WTC11 (cell line): ENCODE measurements at regions not wholly inside any gene's neighbourhood (a gene's known extent, or its start where the extent isn't known, plus 50 kb on each side); places are given as distances from the start of the nearest gene placed in this dataset.

ENCODE experiments used
- ATAC-seq: fragments of 200-7000 bp; cut with Tn5 transposase; 2 replicates; pipeline ENCODE4 v1.10.0; 2021; ENCODE audit warnings: mild to moderate bottlenecking, moderate library complexity
- CTCF ChIA-PET: fragments of 300-600 bp; sonication (Branson Sonifier 250); formaldehyde crosslinking; loops from one replicate; lab custom pipeline; 2021; ENCODE audit warnings: antibody characterized with exemption; lab: Charles Lee
- POLR2A ChIA-PET: fragments of 350-600 bp; sonication (Branson Sonifier 250); formaldehyde crosslinking; loops from one replicate; lab custom pipeline; 2021; ENCODE audit warnings: antibody characterized with exemption; lab: Charles Lee
- DNase-seq: peaks from one replicate; pipeline ENCODE4 v3.0.0; 2021; ENCODE audit warnings: low spot score
- H3K27ac Mint-ChIP-seq: 2 replicates; pipeline ENCODE4 v1.8.0; 2021; ENCODE audit warnings: mixed read lengths
- H3K27me3 Mint-ChIP-seq: 2 replicates; pipeline ENCODE4 v1.8.0; 2021; ENCODE audit warnings: low read depth, mild to moderate bottlenecking, moderate library complexity, mixed read lengths
- H3K36me3 Mint-ChIP-seq: 2 replicates; pipeline ENCODE4 v1.8.0; 2021; ENCODE audit warnings: mixed read lengths
- H3K4me1 Mint-ChIP-seq: 2 replicates; pipeline ENCODE4 v1.8.0; 2022; ENCODE audit warnings: mixed read lengths
- H3K4me3 Mint-ChIP-seq: 2 replicates; pipeline ENCODE4 v1.8.0; 2021; ENCODE audit warnings: mild to moderate bottlenecking, moderate library complexity, mixed read lengths
- H3K9me3 Mint-ChIP-seq: 2 replicates; pipeline ENCODE4 v1.8.0; 2021; ENCODE audit warnings: mixed read lengths
- ATF1 ChIP-seq: sonication (generic); formaldehyde crosslinking; IDR thresholded peaks from 2 replicates; pipeline ENCODE4 v1.8.1; 2023; ENCODE audit warnings: mild to moderate bottlenecking, moderate library complexity, missing genetic modification reagents
- ATF3 ChIP-seq: sonication (generic); formaldehyde crosslinking; conservative IDR thresholded peaks from 2 replicates; pipeline ENCODE4 v1.8.1; 2022; ENCODE audit warnings: mild to moderate bottlenecking, missing genetic modification reagents
- CDX4 ChIP-seq: fragments of 250-450 bp; sonication (Bioruptor Pico); IDR thresholded peaks from 2 replicates; pipeline ENCODE4 v1.9.0; 2021; ENCODE audit warnings: moderate library complexity, mild to moderate bottlenecking, inconsistent platforms, borderline replicate concordance
- CREM ChIP-seq: sonication (generic); formaldehyde crosslinking; IDR thresholded peaks from 2 replicates; pipeline ENCODE4 v1.8.1; 2022; ENCODE audit warnings: mild to moderate bottlenecking, missing genetic modification reagents, moderate library complexity
- ERG ChIP-seq: fragments of 250-450 bp; sonication (Bioruptor Pico); IDR thresholded peaks from 2 replicates; pipeline ENCODE4 v1.8.0; 2021; ENCODE audit warnings: mild to moderate bottlenecking
- ETV6 ChIP-seq: sonication (generic); formaldehyde crosslinking; IDR thresholded peaks from 2 replicates; pipeline ENCODE4 v1.8.1; 2022; ENCODE audit warnings: mild to moderate bottlenecking, missing genetic modification reagents
- FOXJ3 ChIP-seq: sonication (generic); formaldehyde crosslinking; IDR thresholded peaks from 2 replicates; pipeline ENCODE4 v1.9.0; 2021; ENCODE audit warnings: missing genetic modification reagents, mild to moderate bottlenecking, borderline replicate concordance
- FOXP4 ChIP-seq: sonication (generic); formaldehyde crosslinking; IDR thresholded peaks from 2 replicates; pipeline ENCODE4 v1.8.0; 2022; ENCODE audit warnings: mild to moderate bottlenecking, missing genetic modification reagents
- GTF2I ChIP-seq: fragments of 250-450 bp; sonication (Bioruptor Pico); conservative IDR thresholded peaks from 2 replicates; pipeline ENCODE4 v1.4.0; 2021; ENCODE audit warnings: mild to moderate bottlenecking
- IRF2 ChIP-seq: sonication (generic); formaldehyde crosslinking; IDR thresholded peaks from 2 replicates; pipeline ENCODE4 v1.8.0; 2022; ENCODE audit warnings: low read depth, missing genetic modification reagents, borderline replicate concordance
- JUN ChIP-seq: sonication (generic); formaldehyde crosslinking; IDR thresholded peaks from 2 replicates; pipeline ENCODE4 v1.8.0; 2023; ENCODE audit warnings: mild to moderate bottlenecking, missing genetic modification reagents
- NR1H2 ChIP-seq: sonication (generic); formaldehyde crosslinking; IDR thresholded peaks from 2 replicates; pipeline ENCODE4 v1.9.0; 2021; ENCODE audit warnings: mild to moderate bottlenecking, moderate library complexity, missing genetic modification reagents
- NR2C2 ChIP-seq: sonication (generic); formaldehyde crosslinking; IDR thresholded peaks from 2 replicates; pipeline ENCODE4 v1.8.0; 2022; ENCODE audit warnings: mild to moderate bottlenecking, missing genetic modification reagents
- PRRX2 ChIP-seq: fragments of 250-450 bp; sonication (Bioruptor Pico); IDR thresholded peaks from 2 replicates; pipeline ENCODE4 v1.8.0; 2021; ENCODE audit warnings: mild to moderate bottlenecking
- SMAD4 ChIP-seq: sonication (generic); formaldehyde crosslinking; IDR thresholded peaks from 2 replicates; pipeline ENCODE4 v1.8.0; 2022; ENCODE audit warnings: mild to moderate bottlenecking, missing genetic modification reagents
- TEAD4 ChIP-seq: sonication (generic); formaldehyde crosslinking; IDR thresholded peaks from 2 replicates; pipeline ENCODE4 v1.8.0; 2022; ENCODE audit warnings: mild to moderate bottlenecking, missing genetic modification reagents
- ZBTB21 ChIP-seq: sonication (generic); formaldehyde crosslinking; IDR thresholded peaks from 2 replicates; pipeline ENCODE4 v1.8.1; 2023; ENCODE audit warnings: mild to moderate bottlenecking, missing genetic modification reagents, borderline replicate concordance
- ZNF121 ChIP-seq: sonication (generic); formaldehyde crosslinking; IDR thresholded peaks from 2 replicates; pipeline ENCODE4 v1.8.0; 2023; ENCODE audit warnings: missing genetic modification reagents
- ZNF396 ChIP-seq: fragments of 250-450 bp; sonication (Bioruptor Pico); IDR thresholded peaks from 2 replicates; pipeline ENCODE4 v1.8.0; 2021; ENCODE audit warnings: mild to moderate bottlenecking, moderate library complexity, borderline replicate concordance
- ZNF423 ChIP-seq: fragments of 250-450 bp; sonication (Bioruptor Pico); IDR thresholded peaks from 2 replicates; pipeline ENCODE4 v2.1.2; 2022; ENCODE audit warnings: mild to moderate bottlenecking, moderate library complexity
- ZNF425 ChIP-seq: fragments of 250-450 bp; sonication (Bioruptor Pico); conservative IDR thresholded peaks from 2 replicates; pipeline ENCODE4 v1.9.0; 2021; ENCODE audit warnings: mild to moderate bottlenecking
- ZNF512 ChIP-seq: sonication (generic); formaldehyde crosslinking; IDR thresholded peaks from 2 replicates; pipeline ENCODE4 v1.8.1; 2022; ENCODE audit warnings: missing genetic modification reagents, borderline replicate concordance
- ZNF532 ChIP-seq: fragments of 250-450 bp; sonication (Bioruptor Pico); IDR thresholded peaks from 2 replicates; pipeline ENCODE4 v1.9.0; 2021; ENCODE audit warnings: mild to moderate bottlenecking, borderline replicate concordance

GRCh38 chr2:16933355-16933754, 267.7 kb upstream of the CYRIA start:
- DNase-seq = no peak
- no peaks in the 10 kb centered on the region for H3K27me3 Mint-ChIP-seq
- H3K27ac Mint-ChIP-seq = no peak overlapping the region
- POLR2A ChIA-PET = no interaction called here
- H3K36me3 Mint-ChIP-seq = no peaks in the 10 kb centered on the region
- H3K4me3 Mint-ChIP-seq = no peak overlapping the region
- no peaks in the 10 kb centered on the region for H3K9me3 Mint-ChIP-seq
- TF ChIP-seq FOXP4 (no peak), ZNF423 (CRISPR knock-in tag) (no peak), FOXJ3 (CRISPR knock-in tag) (no peak), JUN (no peak), ATF3 (CRISPR knock-in tag) (no peak), NR1H2 (CRISPR knock-in tag) (no peak), GTF2I (CRISPR knock-in tag) (no peak), TEAD4 (CRISPR knock-in tag) (no peak), ATF1 (CRISPR knock-in tag) (no peak), ZNF396 (no peak), NR2C2 (CRISPR knock-in tag) (no peak), ERG (CRISPR knock-in tag) (no peak), ZNF121 (CRISPR knock-in tag) (no peak), CREM (CRISPR knock-in tag) (no peak)
- TF ChIP-seq, all 79 proteins: peak for 0
- CTCF ChIA-PET = no interaction called here
- peaks cover 7% of the 10 kb centered on the region; the same call in 1 of the 2 replicates for H3K4me1 Mint-ChIP-seq
- ATAC-seq = no peak

GRCh38 chr2:16932826-16933225, 267.2 kb upstream of the CYRIA start:
- H3K27ac Mint-ChIP-seq = no peak overlapping the region
- no peaks in the 10 kb centered on the region for H3K36me3 Mint-ChIP-seq
- no peak for DNase-seq
- POLR2A ChIA-PET = no interaction called here
- no peak overlapping the region for H3K4me3 Mint-ChIP-seq
- H3K27me3 Mint-ChIP-seq = no peaks in the 10 kb centered on the region
- no peaks in the 10 kb centered on the region for H3K9me3 Mint-ChIP-seq
- CTCF ChIA-PET = no interaction called here
- ATAC-seq = no peak
- peaks cover 7% of the 10 kb centered on the region; the same call in 1 of the 2 replicates for H3K4me1 Mint-ChIP-seq
- TF ChIP-seq SMAD4 (CRISPR knock-in tag) (no peak), PRRX2 (CRISPR knock-in tag) (no peak), CDX4 (no peak), IRF2 (CRISPR knock-in tag) (no peak), ZBTB21 (CRISPR knock-in tag) (no peak), ETV6 (CRISPR knock-in tag) (no peak), ZNF532 (CRISPR knock-in tag) (no peak), ZNF425 (CRISPR knock-in tag) (no peak), ZNF512 (CRISPR knock-in tag) (no peak)
